Astrocyte (in vitro differentiated cells and primary cell): ENCODE measurements at regions not wholly inside any gene's neighbourhood (a gene's known extent, or its start where the extent isn't known, plus 50 kb on each side); places are given as distances from the start of the nearest gene placed in this dataset.

Source experiments
- DNase-seq: peaks from one replicate; pipeline ENCODE4 v3.0.0-alpha.2; 2010; ENCODE audit warnings: low read depth
- FAIRE-seq: peaks from 2 replicates; lab custom pipeline; 2011; peaks lifted over from hg19 to GRCh38; lab: Jason Lieb, UNC
- H2AFZ ChIP-seq: 2 replicates; pipeline ENCODE4 v1.6.0; 2012; ENCODE audit warnings: low read depth, low read length, inconsistent platforms
- H3K27ac ChIP-seq: 2 replicates; pipeline ENCODE4 v1.5.1; 2011; ENCODE audit warnings: low read depth, low read length, inconsistent platforms
- H3K27me3 ChIP-seq: 2 replicates; pipeline ENCODE4 v1.6.0; 2011; ENCODE audit warnings: low read length, inconsistent platforms; ENCODE audit not compliant: insufficient read depth
- H3K36me3 ChIP-seq: 2 replicates; pipeline ENCODE4 v1.5.1; 2011; ENCODE audit warnings: low read length, inconsistent platforms; ENCODE audit not compliant: insufficient read depth
- H3K4me1 ChIP-seq: 2 replicates; pipeline ENCODE4 v1.5.1; 2011; ENCODE audit warnings: low read length, inconsistent platforms; ENCODE audit not compliant: insufficient read depth
- H3K4me2 ChIP-seq: 2 replicates; pipeline ENCODE4 v1.6.0; 2012; ENCODE audit warnings: low read length, inconsistent platforms
- H3K4me3 ChIP-seq: 2 replicates; pipeline ENCODE4 v1.5.1; 2011; ENCODE audit warnings: low read depth, mild to moderate bottlenecking, low read length, inconsistent platforms; ENCODE audit not compliant: insufficient read depth
- H3K79me2 ChIP-seq: 2 replicates; pipeline ENCODE4 v1.6.0; 2012; ENCODE audit warnings: mild to moderate bottlenecking, low read length, inconsistent platforms; ENCODE audit not compliant: insufficient read depth
- H3K9ac ChIP-seq: 2 replicates; pipeline ENCODE4 v1.6.0; 2012; ENCODE audit warnings: mild to moderate bottlenecking, low read length, inconsistent platforms
- H3K9me3 ChIP-seq: 2 replicates; pipeline ENCODE4 v1.5.1; 2012; ENCODE audit warnings: low read depth, mild to moderate bottlenecking, low read length, inconsistent platforms; ENCODE audit not compliant: insufficient read depth
- H4K20me1 ChIP-seq: 2 replicates; pipeline ENCODE4 v1.6.0; 2012; ENCODE audit warnings: low read length, inconsistent platforms; ENCODE audit not compliant: insufficient read depth
- H3K27ac Mint-ChIP-seq: one replicate; pipeline ENCODE4 v1.8.0; 2021; ENCODE audit warnings: mild to moderate bottlenecking, mixed read lengths; ENCODE audit not compliant: unreplicated experiment
- H3K27me3 Mint-ChIP-seq: one replicate; pipeline ENCODE4 v1.8.0; 2021; ENCODE audit warnings: low read depth, mixed read lengths; ENCODE audit not compliant: unreplicated experiment
- H3K36me3 Mint-ChIP-seq: one replicate; pipeline ENCODE4 v1.8.0; 2021; ENCODE audit warnings: low read depth, mixed read lengths; ENCODE audit not compliant: unreplicated experiment
- H3K4me1 Mint-ChIP-seq: one replicate; pipeline ENCODE4 v1.8.0; 2021; ENCODE audit warnings: low read depth, mixed read lengths; ENCODE audit not compliant: unreplicated experiment
- H3K4me3 Mint-ChIP-seq: one replicate; pipeline ENCODE4 v1.8.0; 2021; ENCODE audit warnings: mild to moderate bottlenecking, moderate library complexity, mixed read lengths; ENCODE audit not compliant: unreplicated experiment
- H3K9me3 Mint-ChIP-seq: one replicate; pipeline ENCODE4 v1.8.0; 2021; ENCODE audit warnings: mild to moderate bottlenecking, mixed read lengths; ENCODE audit not compliant: unreplicated experiment
- EZH2 ChIP-seq: IDR thresholded peaks from 2 replicates; pipeline ENCODE4 v1.6.1; 2012; ENCODE audit warnings: mild to moderate bottlenecking, low read length, inconsistent platforms; ENCODE audit not compliant: insufficient read depth
- TF ChIP-seq, protein P1 (sequence below): IDR thresholded peaks from 2 replicates; pipeline ENCODE4 v1.5.1; 2011; ENCODE audit warnings: low read depth, mild to moderate bottlenecking, inconsistent platforms, low read length, moderate library complexity; ENCODE audit not compliant: insufficient read depth

DNA sequence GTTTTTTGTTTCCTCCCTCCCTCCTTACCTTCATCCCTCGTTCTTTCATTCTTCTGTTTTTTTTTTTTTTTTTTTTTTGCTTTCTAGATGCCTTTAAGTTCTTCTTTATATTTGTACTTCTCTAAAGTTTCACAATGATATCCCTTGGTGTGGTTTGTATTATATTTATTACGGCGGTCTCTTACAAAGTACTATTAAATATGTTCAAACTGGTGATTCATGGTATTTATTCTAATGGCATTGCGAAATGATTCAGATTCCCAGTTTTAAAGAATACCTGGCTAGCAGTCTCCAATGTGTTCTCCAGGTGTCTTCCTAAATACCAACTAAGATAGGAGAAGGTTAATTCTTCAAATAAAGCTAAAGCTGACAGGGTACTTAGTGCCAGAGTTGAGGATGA is 690.1 kb upstream of the COX7C start:
- Histone ChIP-seq H4K20me1 (no peaks in the 10 kb centered on the region), H3K9ac (no peak overlapping the region), H3K4me3 (no peak overlapping the region), H3K79me2 (no peaks in the 10 kb centered on the region), H3K4me2 (no peak overlapping the region), H3K27ac (no peak overlapping the region), H3K36me3 (no peaks in the 10 kb centered on the region), H3K27me3 (no peaks in the 10 kb centered on the region), H3K9me3 (no peaks in the 10 kb centered on the region), H2AFZ (no peak overlapping the region), H3K4me1 (no peaks in the 10 kb centered on the region)
- TF ChIP-seq, protein P1, sequence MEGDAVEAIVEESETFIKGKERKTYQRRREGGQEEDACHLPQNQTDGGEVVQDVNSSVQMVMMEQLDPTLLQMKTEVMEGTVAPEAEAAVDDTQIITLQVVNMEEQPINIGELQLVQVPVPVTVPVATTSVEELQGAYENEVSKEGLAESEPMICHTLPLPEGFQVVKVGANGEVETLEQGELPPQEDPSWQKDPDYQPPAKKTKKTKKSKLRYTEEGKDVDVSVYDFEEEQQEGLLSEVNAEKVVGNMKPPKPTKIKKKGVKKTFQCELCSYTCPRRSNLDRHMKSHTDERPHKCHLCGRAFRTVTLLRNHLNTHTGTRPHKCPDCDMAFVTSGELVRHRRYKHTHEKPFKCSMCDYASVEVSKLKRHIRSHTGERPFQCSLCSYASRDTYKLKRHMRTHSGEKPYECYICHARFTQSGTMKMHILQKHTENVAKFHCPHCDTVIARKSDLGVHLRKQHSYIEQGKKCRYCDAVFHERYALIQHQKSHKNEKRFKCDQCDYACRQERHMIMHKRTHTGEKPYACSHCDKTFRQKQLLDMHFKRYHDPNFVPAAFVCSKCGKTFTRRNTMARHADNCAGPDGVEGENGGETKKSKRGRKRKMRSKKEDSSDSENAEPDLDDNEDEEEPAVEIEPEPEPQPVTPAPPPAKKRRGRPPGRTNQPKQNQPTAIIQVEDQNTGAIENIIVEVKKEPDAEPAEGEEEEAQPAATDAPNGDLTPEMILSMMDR = no peak
- no peak for TF ChIP-seq EZH2
- peaks cover 6% of the 10 kb centered on the region for H3K4me1 Mint-ChIP-seq
- no peaks in the 10 kb centered on the region for H3K36me3 Mint-ChIP-seq
- DNase-seq (no peak), FAIRE-seq (no peak)
- H3K4me3 Mint-ChIP-seq = no peak overlapping the region
- H3K9me3 Mint-ChIP-seq = peaks cover 3% of the 10 kb centered on the region
- no peak overlapping the region for H3K27ac Mint-ChIP-seq
- H3K27me3 Mint-ChIP-seq = no peaks in the 10 kb centered on the region

DNA sequence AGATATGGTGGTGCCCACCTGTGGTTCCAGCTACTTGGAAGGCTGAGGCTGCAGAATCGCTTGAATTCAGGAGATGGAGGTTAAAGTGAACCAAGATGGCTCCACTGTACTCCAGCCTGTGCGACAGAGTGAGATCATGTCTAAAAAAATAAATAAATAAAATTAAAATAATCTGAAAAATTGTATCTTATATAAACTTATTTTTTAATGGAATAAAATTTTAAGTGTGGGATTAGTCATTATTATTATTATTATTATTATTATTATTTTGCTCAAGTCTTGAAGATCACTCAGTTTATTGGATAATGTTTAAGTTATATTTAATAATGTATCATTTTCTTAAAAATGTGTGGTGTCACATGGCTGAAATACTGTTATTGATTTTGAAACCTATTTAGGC is 688.0 kb upstream of the COX7C start:
- Histone ChIP-seq H3K9me3 (no peaks in the 10 kb centered on the region), H3K27me3 (no peaks in the 10 kb centered on the region), H3K4me1 (no peaks in the 10 kb centered on the region), H3K79me2 (no peaks in the 10 kb centered on the region), H4K20me1 (no peaks in the 10 kb centered on the region), H3K36me3 (no peaks in the 10 kb centered on the region), H3K4me2 (no peak overlapping the region), H3K4me3 (no peak overlapping the region), H2AFZ (no peak overlapping the region), H3K27ac (no peak overlapping the region), H3K9ac (no peak overlapping the region)
- no peaks in the 10 kb centered on the region for H3K36me3 Mint-ChIP-seq
- peaks cover 4% of the 10 kb centered on the region for H3K27me3 Mint-ChIP-seq
- H3K9me3 Mint-ChIP-seq = peaks cover 3% of the 10 kb centered on the region
- FAIRE-seq = no peak
- no peak for DNase-seq
- H3K4me3 Mint-ChIP-seq = no peak overlapping the region
- H3K27ac Mint-ChIP-seq = no peak overlapping the region
- peaks cover 6% of the 10 kb centered on the region for H3K4me1 Mint-ChIP-seq
- no peak for TF ChIP-seq EZH2
- TF ChIP-seq, protein P1 = no peak

DNA sequence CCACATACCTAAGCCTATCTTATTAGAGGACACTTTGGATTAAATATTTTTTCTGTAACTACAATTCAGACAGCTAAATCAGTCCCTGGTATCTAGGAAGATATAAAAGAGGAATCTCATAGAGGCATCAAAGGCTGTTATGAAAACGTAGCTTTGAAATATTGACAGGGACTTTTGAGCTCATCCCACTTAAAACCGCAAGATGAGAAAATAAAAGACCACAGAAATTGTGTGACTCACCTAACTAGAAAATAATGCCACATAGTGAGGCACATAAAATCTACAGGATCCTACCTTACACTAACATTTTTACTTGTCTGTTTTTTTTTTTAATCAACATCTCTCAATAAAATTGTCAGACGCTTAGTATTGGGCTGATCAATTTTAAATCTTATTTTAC is 686.5 kb upstream of the COX7C start:
- no peak overlapping the region for H3K27ac ChIP-seq
- no peaks in the 10 kb centered on the region for H3K36me3 Mint-ChIP-seq
- no peak overlapping the region for H3K9ac ChIP-seq
- no peaks in the 10 kb centered on the region for H3K79me2 ChIP-seq
- no peaks in the 10 kb centered on the region for H3K36me3 ChIP-seq
- H2AFZ ChIP-seq = no peak overlapping the region
- no peaks in the 10 kb centered on the region for H3K9me3 Mint-ChIP-seq
- no peak for DNase-seq
- H3K9me3 ChIP-seq = no peaks in the 10 kb centered on the region
- no peak overlapping the region for H3K4me2 ChIP-seq
- H3K27me3 Mint-ChIP-seq = peaks cover 4% of the 10 kb centered on the region
- no peak for TF ChIP-seq EZH2
- TF ChIP-seq, protein P1 = no peak
- FAIRE-seq = no peak
- no peak overlapping the region for H3K4me3 Mint-ChIP-seq
- peaks cover 6% of the 10 kb centered on the region for H3K4me1 Mint-ChIP-seq
- H4K20me1 ChIP-seq = no peaks in the 10 kb centered on the region
- H3K4me1 ChIP-seq = no peaks in the 10 kb centered on the region
- no peak overlapping the region for H3K4me3 ChIP-seq
- no peak overlapping the region for H3K27ac Mint-ChIP-seq
- no peaks in the 10 kb centered on the region for H3K27me3 ChIP-seq
